ENCODE measurements at regions not wholly inside any gene's neighbourhood (a gene's known extent, or its start where the extent isn't known, plus 50 kb on each side); places are given as distances from the start of the nearest gene placed in this dataset.

DNA sequence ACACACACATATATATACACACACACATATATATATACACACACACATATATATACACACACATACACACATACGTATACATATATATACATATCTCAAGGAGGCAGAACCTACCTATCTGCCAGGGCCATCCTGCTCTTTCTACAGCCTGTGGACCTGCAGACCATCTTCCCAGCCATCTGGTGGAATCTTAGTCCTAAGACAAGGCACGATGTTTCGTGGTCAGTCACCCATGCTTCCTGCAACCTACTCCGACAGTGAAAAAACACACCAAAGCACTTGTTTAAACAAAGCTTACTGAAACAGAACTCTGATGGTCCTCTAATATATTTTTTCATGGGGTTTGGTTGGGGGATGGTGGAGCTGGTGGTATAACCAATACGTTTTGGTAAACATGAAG lies 164.2 kb upstream of the ZNF521 start:
- no peak for TF ChIP-seq POLR2AphosphoS5 (IDR thresholded peaks at IDR 0.05; ENCODE audit: borderline replicate concordance, low read depth, low read length)
- no peak for TF ChIP-seq EZH2 (IDR thresholded peaks at IDR 0.05)
- TF ChIP-seq FOXP2 (optimal IDR thresholded peaks at IDR 0.05; ENCODE audit: control extremely low read depth, extremely low read length, insufficient read depth), result no peak

Measured in SK-N-MC (cell line).